HPDE6-E6E7 (cell line): ENCODE measurements at regions not wholly inside any gene's neighbourhood (a gene's known extent, or its start where the extent isn't known, plus 50 kb on each side); places are given as distances from the start of the nearest gene placed in this dataset.
"Not testable (repeated sequence)": the region's sequence is repeated elsewhere in the genome, so short reads cannot be mapped to it uniquely, and the experiment has no call there.

Experiments
- DNase-seq: peaks from one replicate; pipeline ENCODE4 v3.0.0; 2011; ENCODE audit warnings: missing footprints; ENCODE audit errors: extremely low spot score

DNA sequence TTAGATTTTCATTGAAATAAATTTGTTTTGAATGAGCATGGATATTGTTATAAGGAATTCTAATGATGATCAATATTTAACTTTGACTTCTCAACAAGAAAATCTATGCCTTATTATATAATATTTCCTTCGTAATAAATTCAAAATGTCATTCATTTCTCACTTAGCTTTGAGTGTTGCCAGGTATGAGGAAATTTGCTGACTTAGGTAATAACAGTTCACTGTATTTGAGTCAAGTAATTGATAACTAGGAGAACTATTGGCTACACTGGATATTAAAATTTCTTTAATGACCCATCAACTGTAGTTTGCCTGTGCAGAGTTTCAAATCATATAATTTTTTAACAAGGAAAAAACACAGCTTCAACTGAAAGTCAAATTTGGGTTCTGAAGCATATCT, 746.6 kb downstream of the SLITRK5 start:
- no peak for DNase-seq

DNA sequence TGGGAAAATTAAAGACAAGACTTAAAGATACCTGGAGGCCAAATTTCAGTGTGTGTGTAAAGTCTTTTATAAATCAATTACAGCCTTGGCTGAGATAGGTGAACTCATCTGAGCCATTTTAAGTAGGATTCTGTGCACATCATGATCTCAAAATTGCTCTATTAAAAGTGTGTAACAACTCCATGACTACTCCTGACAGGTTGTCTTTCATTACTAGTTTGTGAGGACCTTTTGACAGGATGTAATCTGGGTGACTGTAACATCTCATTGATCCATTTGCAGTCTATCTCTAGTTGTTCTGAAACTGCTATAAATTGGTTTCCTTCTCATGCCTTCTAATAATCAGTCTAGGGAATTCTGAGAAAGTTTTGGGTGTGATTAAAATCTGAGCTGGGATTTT, 753.3 kb downstream of the SLITRK5 start:
- DNase-seq, result no peak

DNA sequence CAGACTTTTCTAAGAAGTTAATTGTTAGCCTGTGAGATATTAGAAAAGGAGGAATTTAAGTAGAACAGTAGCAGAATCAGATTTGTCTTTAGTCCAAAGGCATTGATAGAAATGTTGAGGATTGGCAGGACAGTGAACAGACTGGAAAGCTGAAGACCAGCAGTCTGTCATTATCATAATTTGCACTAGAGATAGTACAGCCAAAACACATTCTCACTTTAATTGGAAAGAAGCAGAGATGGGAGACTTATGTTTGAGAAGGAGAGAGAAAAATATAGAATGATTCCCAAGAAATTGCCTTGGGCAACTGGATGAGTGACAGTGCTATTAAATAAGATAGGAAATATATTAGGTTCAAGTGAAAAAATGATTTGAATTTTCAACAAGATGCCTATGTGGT, 755.5 kb downstream of the SLITRK5 start:
- DNase-seq, result no peak

DNA sequence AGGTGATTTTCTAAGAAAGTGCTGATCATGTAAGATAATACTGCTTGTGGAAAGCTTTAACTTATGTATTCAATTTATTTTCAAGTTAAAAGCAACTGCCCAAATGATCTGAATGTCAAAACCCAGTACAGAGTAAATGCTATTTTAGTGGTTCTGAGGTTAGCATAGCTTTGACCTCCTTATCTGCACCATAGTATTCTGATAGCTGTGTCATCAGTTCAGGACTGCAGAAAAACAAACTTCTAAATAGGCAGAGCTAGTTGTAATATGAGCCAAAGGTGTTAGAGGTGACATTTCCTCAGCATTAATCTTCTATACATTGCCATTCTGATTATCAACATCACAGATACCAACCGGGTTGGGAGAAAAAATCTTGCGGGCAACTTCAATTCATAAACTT, 758.7 kb downstream of the SLITRK5 start:
- DNase-seq, result no peak

DNA sequence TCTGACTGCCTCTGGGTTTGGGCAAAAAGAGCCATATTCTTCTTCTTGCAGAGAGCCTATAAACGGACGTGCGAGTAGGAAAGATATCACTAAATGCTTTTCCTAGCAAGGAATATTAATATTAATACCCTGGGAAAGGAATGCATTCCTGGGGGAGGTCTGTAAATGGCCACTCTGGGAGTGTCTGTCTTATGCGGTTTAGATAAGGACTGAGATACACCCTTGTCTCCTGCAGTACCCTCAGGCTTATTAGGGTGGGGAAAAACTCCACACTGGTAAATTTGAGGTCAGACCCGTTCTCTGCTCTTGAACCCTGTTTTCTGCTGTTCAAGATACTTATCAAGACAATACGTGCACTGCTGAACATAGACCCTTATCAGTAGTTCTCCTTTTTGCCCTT, 763.8 kb downstream of the SLITRK5 start:
- DNase-seq, result no peak

DNA sequence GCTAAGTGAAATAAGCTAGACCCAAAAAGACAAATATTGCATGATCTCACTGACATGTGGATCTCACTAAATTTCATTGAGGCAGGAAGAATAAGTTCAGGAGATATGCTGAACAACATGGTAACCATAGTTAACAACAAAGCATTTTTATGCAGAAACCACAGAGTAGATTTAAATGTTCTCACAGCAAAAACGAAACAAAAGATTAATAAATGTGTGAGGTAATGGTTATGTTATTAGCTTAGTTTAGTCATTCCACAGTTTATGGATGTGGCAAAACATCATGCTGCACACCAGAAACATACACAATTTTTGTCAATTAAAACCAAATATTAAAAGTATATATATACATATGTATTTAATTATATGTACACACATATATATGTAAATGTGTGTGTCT, 765.8 kb downstream of the SLITRK5 start:
- DNase-seq, result no peak

DNA sequence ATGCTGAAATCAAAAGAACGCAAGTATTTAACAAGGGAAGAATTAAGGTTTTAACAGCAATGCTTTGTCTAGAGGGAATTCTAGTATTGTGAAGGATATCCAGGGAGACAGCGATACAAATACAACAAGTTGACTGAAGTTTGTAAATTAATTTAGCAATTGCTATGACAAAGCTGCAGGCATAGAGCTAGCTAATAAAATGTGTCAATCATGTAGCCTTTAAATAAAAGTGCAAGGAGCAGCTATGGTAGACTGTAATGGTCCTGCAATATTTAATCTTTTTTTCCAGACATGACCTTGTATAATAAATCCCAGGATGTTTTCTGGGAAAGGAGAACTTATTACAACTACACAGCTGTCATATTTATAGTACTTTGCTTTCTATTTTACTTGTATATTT, 779.3 kb downstream of the SLITRK5 start:
- no peak for DNase-seq

DNA sequence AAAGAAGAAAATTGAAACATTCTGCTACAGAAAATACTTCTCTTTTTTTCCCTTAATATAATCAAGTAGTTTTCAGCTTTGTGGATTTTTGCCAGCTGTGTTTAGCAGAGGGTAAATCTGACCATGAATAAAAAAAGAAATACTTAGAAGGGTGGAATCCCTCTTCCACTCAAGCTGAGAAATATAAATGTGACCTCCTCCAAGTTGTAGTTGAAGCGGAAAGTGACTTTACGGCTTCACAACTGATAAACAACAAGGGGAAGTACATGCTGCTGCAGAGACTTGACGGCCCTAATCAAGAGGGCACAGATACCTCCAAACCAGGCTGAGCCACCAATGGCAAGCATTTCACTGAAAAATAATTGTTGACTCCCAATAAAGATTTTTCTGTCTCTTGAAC, 785.0 kb downstream of the SLITRK5 start:
- no peak for DNase-seq

DNA sequence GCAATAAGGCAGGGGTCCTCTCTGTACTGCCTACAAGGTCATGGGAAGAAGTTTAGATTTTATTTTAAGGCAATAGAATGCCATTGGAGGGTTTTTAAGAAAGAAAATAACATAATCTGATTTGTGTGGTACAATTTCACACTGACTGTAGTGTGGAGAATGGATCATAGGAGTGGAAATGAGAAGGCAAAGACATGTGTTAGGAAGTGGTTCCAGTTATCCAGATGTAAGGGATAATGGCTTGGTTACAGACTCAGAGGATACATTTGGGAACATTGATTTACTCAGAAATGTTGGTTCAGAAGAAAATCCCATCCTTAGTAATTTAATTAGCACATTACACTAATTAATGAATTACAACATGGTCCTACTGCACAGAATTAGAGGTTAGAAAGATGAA, 788.2 kb downstream of the SLITRK5 start:
- DNase-seq, result no peak

DNA sequence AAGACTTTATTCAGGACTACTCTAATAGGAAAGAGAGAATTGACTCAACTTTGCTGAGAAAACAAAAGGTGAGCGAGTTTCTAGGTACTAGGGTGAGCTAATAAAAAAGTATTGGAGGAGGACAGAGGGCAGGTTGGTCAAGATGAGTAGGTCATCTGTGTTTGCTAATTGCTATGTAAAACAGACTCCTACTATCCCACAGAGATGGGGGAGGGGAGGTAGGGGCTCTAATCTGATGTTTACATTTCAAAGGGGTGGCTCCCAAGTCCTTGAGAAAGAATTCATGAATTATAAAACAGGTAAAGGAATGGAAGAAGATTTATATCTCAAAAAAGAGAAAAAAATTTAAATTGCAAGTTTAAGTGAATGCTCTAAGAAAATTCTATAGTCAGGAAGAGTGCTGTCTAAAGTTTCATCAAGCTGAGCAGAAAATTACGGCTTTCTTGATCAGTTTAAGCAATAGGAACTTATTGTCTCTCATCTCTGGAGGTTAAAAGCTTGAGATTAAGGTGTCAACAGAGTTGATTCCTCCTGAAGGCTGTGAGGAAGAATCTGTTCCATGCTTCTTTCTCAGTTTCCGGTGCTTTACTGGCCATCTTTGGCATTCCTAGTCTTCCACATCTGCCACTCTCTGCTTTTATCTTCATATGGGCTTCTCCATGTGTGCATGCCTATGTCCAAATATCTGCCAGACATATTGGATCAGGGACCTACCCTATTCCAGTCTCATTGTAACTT, 790.3 kb downstream of the SLITRK5 start:
- no peak for DNase-seq

DNA sequence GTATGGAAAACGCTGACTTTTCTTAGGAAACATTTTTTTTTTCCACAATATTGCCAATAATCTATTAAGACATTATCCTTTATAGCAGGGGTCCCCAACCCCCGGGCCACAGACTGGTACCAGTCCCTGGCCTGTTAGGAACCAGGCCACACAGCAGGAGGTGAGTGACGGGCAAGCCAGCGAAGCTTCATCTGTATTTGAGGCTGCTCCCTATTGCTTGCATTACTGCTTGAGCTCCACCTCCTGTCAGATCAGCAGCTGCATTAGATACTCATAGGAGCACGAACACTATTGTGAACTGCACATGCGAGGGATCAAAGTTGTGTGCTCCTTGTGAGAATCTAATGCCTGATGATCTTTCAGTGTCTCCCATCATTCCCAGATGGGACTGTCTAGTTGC, 793.7 kb downstream of the SLITRK5 start:
- DNase-seq, result no peak

DNA sequence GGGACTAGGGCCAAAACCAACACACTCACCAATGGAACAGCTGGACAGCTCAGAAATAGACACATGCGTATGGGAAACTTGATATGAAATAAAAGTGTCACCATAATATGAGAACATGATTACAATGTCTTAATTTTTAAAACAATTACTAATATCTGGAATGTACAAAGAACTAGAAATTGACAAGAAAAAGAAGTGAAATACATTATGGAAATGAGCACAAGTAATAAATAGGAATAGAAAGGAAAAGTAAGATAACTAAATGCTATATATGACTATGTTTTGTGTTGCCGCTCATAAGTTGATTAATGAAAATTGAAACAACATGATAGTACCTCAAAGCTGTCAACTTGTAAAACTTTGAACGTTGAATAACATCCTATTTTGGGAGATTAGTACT, 801.1 kb downstream of the SLITRK5 start:
- DNase-seq, result no peak

DNA sequence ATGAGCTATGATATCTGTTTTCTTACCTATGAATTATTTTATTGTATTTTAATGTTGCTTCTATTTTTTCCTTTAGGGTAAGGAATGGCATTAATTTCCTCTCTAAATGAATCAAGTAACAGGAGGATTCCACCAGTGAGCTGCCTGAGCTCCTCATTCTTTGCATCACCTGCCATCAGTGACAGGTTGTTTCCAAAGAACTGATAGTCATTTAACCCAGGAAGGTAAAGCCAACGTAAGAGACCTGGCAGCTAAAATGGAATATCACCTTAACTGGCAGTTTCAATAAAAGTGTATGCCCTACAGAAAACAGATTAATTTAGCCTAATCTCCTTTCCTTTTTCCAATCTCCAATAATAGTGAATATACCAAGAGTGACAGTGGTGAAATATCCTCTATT, 812.0 kb downstream of the SLITRK5 start:
- no peak for DNase-seq

DNA sequence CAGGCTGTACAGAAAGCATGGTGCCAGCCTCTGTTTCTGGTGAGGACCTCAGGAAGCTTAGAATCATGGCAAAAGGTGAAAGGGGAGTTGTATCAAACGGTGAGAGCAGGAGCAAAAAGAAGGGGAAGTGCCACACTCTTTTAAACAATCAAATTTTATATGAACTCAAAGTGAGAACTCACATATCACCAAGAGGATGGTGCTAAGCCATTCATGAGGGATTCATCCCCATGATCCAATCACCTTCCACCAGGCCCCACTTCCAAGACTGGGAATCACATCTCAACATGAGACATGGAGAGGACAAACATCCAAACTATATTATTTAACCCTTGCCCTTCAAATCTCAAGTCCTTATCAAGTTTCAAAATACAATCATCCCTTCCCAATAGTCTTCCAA, 836.7 kb downstream of the SLITRK5 start:
- no peak for DNase-seq

DNA sequence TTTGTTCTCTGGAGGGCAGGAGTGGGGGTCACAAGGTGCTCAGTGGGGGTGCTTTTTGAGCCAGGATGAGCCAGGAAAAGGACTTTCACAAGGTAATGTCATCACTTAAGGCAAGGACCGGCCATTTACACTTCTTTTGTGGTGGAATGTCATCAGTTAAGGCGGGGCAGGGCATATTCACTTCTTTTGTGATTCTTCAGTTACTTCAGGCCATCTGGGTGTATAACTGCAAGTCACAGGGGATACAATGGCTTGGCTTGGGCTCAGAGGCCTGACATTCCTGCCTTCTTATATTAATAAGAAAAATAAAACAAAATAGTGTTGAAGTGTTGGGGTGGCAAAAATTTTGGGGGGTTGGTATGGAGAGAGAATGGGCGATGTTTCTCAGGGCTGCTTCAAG, 841.8 kb downstream of the SLITRK5 start:
- DNase-seq, result not testable (repeated sequence)

DNA sequence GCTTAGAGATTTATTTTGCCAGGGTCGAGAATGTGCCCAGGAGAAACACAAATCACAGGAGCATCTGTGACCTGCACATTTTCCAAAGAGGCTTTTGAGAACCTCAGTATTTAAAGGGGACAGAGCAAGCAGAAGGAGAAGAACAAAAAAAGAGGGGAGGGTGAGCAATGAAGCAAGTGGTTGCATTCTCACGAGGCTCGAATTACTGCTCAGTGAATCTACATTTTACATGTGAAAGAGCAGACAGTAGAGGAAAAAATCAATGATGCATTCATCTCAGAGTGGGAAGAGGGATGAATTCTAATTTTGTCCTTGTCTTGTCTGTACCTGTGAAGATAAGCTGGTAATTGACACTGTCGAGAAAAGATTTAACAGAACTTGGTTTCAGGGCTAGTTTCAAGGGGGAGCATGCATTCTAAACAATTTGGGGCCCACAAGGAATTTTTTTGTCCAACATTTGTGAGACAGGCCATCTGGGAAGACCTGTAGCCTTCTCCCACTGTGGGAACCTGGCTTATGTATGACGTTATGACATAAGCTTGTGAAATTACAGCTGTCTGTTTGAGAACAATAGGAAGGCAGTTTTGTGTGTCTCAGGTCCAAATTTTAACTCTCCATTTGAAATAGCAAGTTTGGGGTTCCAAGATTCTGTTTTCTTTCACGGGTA, 855.1 kb downstream of the SLITRK5 start:
- no peak for DNase-seq

DNA sequence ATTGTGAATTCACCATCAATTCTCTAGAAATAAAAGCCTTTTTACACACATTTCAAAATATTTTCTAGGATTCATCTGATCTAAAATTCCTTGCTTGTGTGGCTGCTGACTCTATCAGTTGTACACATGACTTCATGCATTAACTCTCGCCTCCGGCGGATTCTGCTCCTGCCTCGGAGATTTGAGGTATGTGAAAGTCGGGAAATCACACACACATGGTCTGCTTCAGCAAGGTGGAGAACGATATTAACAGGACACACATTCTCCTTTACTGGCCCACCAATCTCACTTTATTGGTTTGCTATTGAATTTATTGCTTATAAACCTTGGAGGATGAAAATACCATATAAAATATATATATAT, 855.7 kb downstream of the SLITRK5 start:
- DNase-seq, result no peak

DNA sequence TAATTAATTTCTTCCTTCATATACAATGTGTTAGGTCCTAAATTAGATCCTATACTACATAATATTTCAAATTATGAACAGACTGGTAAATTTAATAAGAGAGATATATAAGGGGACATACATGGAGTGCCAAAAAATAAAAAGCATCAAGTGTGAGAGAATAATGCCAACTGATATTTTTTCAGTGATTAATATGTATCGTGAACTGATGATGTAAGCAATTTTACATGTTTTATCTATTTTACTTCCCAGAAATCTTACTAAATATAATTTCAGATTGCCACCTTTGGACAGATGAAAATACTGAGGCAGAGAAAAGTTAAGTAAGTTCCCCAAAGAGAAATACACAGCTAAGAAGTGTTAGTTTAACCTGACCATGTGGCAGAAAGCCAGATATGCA, 870.8 kb downstream of the SLITRK5 start:
- no peak for DNase-seq

DNA sequence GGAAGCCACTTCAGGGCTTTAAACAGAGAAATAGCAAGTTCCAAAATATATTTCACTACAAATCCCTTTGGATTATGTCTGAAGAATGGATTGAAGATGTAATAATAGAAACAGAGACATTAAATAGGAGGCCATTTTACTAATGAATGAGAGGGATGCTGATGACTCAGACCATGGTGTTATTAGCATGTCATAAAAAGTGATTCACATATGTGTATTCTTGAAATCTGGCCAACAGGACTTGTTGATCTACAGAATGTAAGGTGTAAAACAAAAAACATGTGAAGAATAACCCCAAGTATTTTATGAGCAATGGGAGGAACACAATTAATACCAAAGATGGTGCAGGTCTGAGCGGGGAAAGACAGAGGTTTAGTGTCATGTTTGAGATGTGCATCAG, 873.7 kb downstream of the SLITRK5 start:
- DNase-seq, result no peak

DNA sequence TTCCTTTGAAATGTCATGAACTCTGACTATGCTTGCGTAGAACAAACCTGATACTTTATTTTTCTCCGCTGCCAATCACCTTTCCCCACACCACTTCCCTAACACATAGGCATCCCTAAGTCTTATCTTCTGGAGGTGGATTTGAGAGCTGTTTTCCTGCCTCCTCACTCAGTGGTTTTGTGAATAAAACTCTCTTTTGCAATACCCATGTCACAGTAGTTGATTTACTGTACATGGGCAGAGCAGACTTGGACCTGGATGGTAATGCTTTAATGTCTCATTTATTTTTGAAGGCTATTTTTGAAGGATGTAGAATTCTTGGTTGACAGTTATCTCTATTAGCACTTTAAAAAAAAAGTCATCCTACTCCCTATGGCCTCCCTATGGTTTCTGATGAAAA, 881.8 kb downstream of the SLITRK5 start:
- DNase-seq, result no peak

DNA sequence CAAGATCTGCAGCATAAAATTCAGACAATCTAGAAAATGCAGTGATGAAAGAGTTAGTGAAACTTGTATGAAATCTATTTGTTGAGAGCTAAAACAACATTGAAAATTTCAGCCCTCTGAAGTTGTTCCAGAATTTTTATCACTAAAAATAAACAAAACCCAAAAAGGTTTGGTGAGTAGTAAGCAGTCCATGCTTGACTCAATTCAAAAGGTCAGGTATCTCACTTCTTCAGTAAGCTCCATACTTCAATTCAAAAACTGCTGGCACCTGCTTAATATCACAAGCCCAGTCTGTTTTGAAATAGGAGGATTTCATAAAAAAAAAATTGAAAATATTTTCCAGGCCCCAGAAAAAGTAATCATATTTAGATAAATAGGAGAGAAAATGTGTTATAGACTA, 894.4 kb downstream of the SLITRK5 start:
- no peak for DNase-seq

DNA sequence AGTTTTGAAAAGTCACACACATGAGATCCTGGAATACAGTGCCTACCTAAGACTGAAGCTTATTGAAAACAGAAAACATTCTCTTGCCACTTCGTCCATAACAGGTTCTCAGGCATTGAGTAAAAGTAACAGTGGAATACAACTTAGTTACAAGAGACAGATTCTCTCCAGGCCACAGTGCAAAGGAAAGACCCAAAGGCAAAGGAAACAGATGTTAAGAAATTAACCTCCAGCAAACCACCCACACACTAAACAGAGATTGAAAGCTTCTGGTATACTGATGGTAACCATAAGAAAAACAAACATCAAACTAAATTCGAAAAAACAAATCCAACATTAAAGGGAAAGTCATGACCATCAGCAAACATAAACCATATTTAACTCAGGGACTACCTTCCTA, 914.7 kb downstream of the SLITRK5 start:
- DNase-seq, result no peak

DNA sequence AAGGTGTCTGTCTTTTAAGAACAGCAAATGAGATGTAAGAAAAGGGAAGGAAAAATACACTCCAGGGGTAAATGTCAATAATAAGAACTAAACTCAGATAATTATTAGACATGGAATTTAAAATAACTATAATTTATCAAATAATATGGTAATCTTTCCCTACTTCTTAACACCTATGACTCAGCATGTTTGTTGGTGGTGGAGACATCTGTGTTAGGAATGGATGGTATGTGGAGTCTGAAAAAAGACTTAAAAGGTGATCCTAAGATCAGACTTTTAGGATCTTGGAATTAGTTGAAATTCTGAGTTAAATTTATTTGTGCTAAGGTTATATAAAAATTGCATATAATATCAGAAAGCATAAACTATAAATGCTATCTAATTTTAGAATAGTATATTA, 915.1 kb downstream of the SLITRK5 start:
- no peak for DNase-seq

DNA sequence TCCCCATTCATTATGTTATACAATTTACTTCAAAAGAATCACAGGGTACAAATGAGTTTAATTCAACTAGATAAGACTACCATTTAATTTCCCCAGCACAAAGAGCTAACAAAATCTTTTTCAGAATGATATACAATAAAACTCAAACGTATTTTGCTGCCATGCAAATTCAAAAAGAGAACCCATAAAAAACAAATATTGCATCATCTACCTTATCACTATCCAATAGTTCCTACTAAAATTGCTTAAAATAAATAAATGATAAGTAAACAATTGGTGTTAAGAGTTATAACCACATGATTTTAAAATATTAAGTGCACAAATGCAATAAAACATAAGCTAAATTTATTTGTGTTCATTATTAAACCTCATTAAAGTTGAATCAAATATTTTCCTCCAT, 919.4 kb downstream of the SLITRK5 start:
- no peak for DNase-seq
